ENCODE measurements at regions not wholly inside any gene's neighbourhood (a gene's known extent, or its start where the extent isn't known, plus 50 kb on each side); places are given as distances from the start of the nearest gene placed in this dataset.
A peak's percentile ranks its signal among the peaks of the same experiment; 100 is the strongest.
"Not testable (repeated sequence)": the region's sequence is repeated elsewhere in the genome, so short reads cannot be mapped to it uniquely, and the experiment has no call there.

GRCh38 chr6:140382355-140382754 lies 1007.9 kb upstream of the CITED2 start:
- Histone ChIP-seq H3K36me3 (ENCODE audit: control insufficient read depth, insufficient read depth, low read length) (no peaks in the 10 kb centered on the region), H2AK5ac (ENCODE audit: low read length) (no peak overlapping the region), H2BK5ac (ENCODE audit: low read length) (no peak overlapping the region), H3K4ac (ENCODE audit: low read depth, low read length) (no peak overlapping the region), H3K18ac (ENCODE audit: low read length) (no peak overlapping the region), H3K4me2 (ENCODE audit: low read length) (no peak overlapping the region), H3K4me3 (ENCODE audit: low read length) (no peak overlapping the region), H3K79me1 (ENCODE audit: low read length) (no peaks in the 10 kb centered on the region), H3K79me2 (ENCODE audit: control insufficient read depth, insufficient read depth, low read length) (no peaks in the 10 kb centered on the region), H3K27me3 (ENCODE audit: insufficient read depth, low read length, poor library complexity) (no peaks in the 10 kb centered on the region), H3K9ac (ENCODE audit: low read length) (no peak overlapping the region), H3K4me1 (ENCODE audit: control insufficient read depth, low read depth, low read length) (no peaks in the 10 kb centered on the region), H2BK15ac (replicated peaks; ENCODE audit: low read depth) (no peak overlapping the region), H3K56ac (ENCODE audit: low read length) (no peak overlapping the region), H3K23ac (ENCODE audit: low read length) (no peak overlapping the region), H4K8ac (ENCODE audit: low read depth, low read length) (no peak overlapping the region), H4K5ac (ENCODE audit: low read length) (no peak overlapping the region), H2BK120ac (ENCODE audit: low read depth, low read length) (no peak overlapping the region), H3K27ac (ENCODE audit: low read depth, low read length) (no peak overlapping the region)
- WGBS (ENCODE audit: extremely low coverage, insufficient coverage, low lambda C conversion rate) = no CpG with 5 or more reads among the region's 2 CpGs
- DNase-seq = peak; percentile 37

DNA sequence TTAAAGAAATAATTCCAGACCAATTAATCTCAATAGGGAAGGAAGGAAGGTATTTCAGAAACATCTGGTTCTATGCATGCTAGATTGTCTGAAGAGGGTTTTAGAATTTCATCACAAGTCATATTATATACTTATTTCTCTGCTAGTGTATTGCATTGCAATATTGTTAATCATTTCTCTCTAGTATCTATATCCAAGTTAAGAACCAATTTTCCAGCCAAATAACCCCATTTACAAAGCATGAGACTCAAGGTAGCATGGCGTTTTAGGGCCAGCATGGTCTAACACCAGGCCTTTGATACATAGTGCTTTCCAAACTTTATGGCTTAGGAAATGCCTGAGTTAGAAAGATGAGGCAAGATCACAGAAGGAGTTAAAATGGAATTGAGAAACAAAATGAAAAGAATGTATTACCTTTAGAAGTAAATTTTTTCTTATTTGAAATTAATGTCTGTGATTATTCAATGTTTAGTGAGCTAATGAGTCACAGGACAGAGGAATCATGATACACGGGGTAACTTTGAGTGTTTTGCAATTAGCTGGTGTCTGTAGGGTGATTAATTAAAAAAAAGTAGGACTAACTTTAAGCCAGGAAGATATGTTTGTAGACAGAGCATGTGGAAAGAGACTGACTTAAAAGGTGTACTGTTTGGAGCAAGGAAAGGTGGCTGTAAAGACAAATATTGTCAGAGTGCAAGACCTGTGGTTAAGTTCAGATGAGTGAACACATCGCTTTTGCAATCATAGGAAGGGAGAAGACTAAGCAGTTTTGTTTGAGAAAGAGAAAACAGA lies 1006.2 kb upstream of the CITED2 start:
- no peaks in the 10 kb centered on the region for H3K27me3 ChIP-seq (ENCODE audit: insufficient read depth, low read length, poor library complexity)
- H3K4ac ChIP-seq (ENCODE audit: low read depth, low read length) = no peak overlapping the region
- H3K18ac ChIP-seq (ENCODE audit: low read length) = no peak overlapping the region
- no peak overlapping the region for H3K56ac ChIP-seq (ENCODE audit: low read length)
- no peak overlapping the region for H2BK5ac ChIP-seq (ENCODE audit: low read length)
- H3K4me1 ChIP-seq (ENCODE audit: control insufficient read depth, low read depth, low read length) = no peaks in the 10 kb centered on the region
- no peak for DNase-seq
- H3K27ac ChIP-seq (ENCODE audit: low read depth, low read length) = no peak overlapping the region
- H3K4me2 ChIP-seq (ENCODE audit: low read length) = no peak overlapping the region
- no peak overlapping the region for H3K9ac ChIP-seq (ENCODE audit: low read length)
- no CpG with 5 or more reads among the region's 3 CpGs for WGBS (ENCODE audit: extremely low coverage, insufficient coverage, low lambda C conversion rate)
- no peak overlapping the region for H3K23ac ChIP-seq (ENCODE audit: low read length)
- no peaks in the 10 kb centered on the region for H3K79me1 ChIP-seq (ENCODE audit: low read length)
- no peaks in the 10 kb centered on the region for H3K36me3 ChIP-seq (ENCODE audit: control insufficient read depth, insufficient read depth, low read length)
- no peak overlapping the region for H2AK5ac ChIP-seq (ENCODE audit: low read length)
- H3K79me2 ChIP-seq (ENCODE audit: control insufficient read depth, insufficient read depth, low read length) = no peaks in the 10 kb centered on the region
- no peak overlapping the region for H4K8ac ChIP-seq (ENCODE audit: low read depth, low read length)
- H2BK120ac ChIP-seq (ENCODE audit: low read depth, low read length) = no peak overlapping the region
- H4K5ac ChIP-seq (ENCODE audit: low read length) = no peak overlapping the region
- H3K4me3 ChIP-seq (ENCODE audit: low read length) = no peak overlapping the region
- no peak overlapping the region for H2BK15ac ChIP-seq (replicated peaks; ENCODE audit: low read depth)

DNA sequence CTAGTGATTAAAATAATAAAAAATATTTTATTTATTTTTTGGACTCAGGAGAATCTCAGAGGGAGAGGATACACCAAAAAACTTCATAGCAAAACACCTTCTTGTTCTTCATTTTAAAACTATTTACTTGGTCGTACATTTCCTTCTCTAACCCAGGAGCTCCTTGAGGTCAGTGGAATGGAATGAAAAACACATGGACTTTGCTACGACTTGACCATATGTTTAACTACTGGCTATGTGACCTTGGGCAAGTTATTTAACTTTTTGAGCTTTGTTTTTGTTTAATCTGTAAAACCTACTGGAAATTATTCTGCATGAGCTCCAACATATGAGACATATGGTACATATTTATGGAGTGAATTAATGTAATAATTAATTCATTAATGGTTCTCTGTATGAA lies 1005.5 kb upstream of the CITED2 start:
- H3K9ac ChIP-seq (ENCODE audit: low read length) = no peak overlapping the region
- H3K4me1 ChIP-seq (ENCODE audit: control insufficient read depth, low read depth, low read length) = no peaks in the 10 kb centered on the region
- DNase-seq = no peak
- no peak overlapping the region for H3K4me3 ChIP-seq (ENCODE audit: low read length)
- H3K27ac ChIP-seq (ENCODE audit: low read depth, low read length) = no peak overlapping the region
- no peak overlapping the region for H3K56ac ChIP-seq (ENCODE audit: low read length)
- H2BK15ac ChIP-seq (replicated peaks; ENCODE audit: low read depth) = no peak overlapping the region
- H3K79me2 ChIP-seq (ENCODE audit: control insufficient read depth, insufficient read depth, low read length) = no peaks in the 10 kb centered on the region
- no peak overlapping the region for H3K4ac ChIP-seq (ENCODE audit: low read depth, low read length)
- H2BK5ac ChIP-seq (ENCODE audit: low read length) = no peak overlapping the region
- H3K36me3 ChIP-seq (ENCODE audit: control insufficient read depth, insufficient read depth, low read length) = no peaks in the 10 kb centered on the region
- no peak overlapping the region for H3K18ac ChIP-seq (ENCODE audit: low read length)
- H4K8ac ChIP-seq (ENCODE audit: low read depth, low read length) = no peak overlapping the region
- no peak overlapping the region for H3K4me2 ChIP-seq (ENCODE audit: low read length)
- H4K5ac ChIP-seq (ENCODE audit: low read length) = no peak overlapping the region
- no peak overlapping the region for H3K23ac ChIP-seq (ENCODE audit: low read length)
- H2AK5ac ChIP-seq (ENCODE audit: low read length) = no peak overlapping the region
- no peaks in the 10 kb centered on the region for H3K27me3 ChIP-seq (ENCODE audit: insufficient read depth, low read length, poor library complexity)
- WGBS (ENCODE audit: extremely low coverage, insufficient coverage, low lambda C conversion rate) = no CpG with 5 or more reads among the region's 2 CpGs
- H3K79me1 ChIP-seq (ENCODE audit: low read length) = no peaks in the 10 kb centered on the region
- H2BK120ac ChIP-seq (ENCODE audit: low read depth, low read length) = no peak overlapping the region

DNA sequence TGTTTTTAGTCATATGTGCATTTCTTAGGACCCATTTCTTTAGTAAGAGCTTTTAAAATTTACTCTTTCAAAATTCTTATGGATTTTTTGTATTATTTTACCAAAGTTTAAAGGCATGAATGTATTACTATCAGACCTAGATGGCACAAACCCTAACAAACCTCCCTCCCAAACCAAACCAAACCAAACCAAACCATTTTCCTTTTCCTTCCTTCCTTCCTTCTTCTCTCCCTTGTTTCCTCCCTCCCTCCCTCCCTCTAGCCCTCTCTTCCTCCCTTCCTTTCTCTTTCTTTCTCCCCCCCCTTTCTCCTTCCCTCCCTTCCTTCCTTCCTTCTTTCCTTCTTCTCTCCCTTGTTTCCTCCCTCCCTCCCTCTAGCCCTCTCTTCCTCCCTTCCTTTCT lies 1001.8 kb upstream of the CITED2 start:
- H3K79me1 ChIP-seq (ENCODE audit: low read length) = no peaks in the 10 kb centered on the region
- H3K56ac ChIP-seq (ENCODE audit: low read length) = no peak overlapping the region
- no peak overlapping the region for H3K9ac ChIP-seq (ENCODE audit: low read length)
- H3K18ac ChIP-seq (ENCODE audit: low read length) = no peak overlapping the region
- H2BK120ac ChIP-seq (ENCODE audit: low read depth, low read length) = no peak overlapping the region
- no peaks in the 10 kb centered on the region for H3K36me3 ChIP-seq (ENCODE audit: control insufficient read depth, insufficient read depth, low read length)
- H4K8ac ChIP-seq (ENCODE audit: low read depth, low read length) = no peak overlapping the region
- DNase-seq = no peak
- H4K5ac ChIP-seq (ENCODE audit: low read length) = no peak overlapping the region
- no peak overlapping the region for H3K27ac ChIP-seq (ENCODE audit: low read depth, low read length)
- no peaks in the 10 kb centered on the region for H3K27me3 ChIP-seq (ENCODE audit: insufficient read depth, low read length, poor library complexity)
- no peak overlapping the region for H3K4me2 ChIP-seq (ENCODE audit: low read length)
- H2BK15ac ChIP-seq (replicated peaks; ENCODE audit: low read depth) = no peak overlapping the region
- H3K4ac ChIP-seq (ENCODE audit: low read depth, low read length) = no peak overlapping the region
- no peak overlapping the region for H3K23ac ChIP-seq (ENCODE audit: low read length)
- H3K4me1 ChIP-seq (ENCODE audit: control insufficient read depth, low read depth, low read length) = no peaks in the 10 kb centered on the region
- H2AK5ac ChIP-seq (ENCODE audit: low read length) = no peak overlapping the region
- no peak overlapping the region for H2BK5ac ChIP-seq (ENCODE audit: low read length)
- H3K4me3 ChIP-seq (ENCODE audit: low read length) = no peak overlapping the region
- no peaks in the 10 kb centered on the region for H3K79me2 ChIP-seq (ENCODE audit: control insufficient read depth, insufficient read depth, low read length)

GRCh38 chr6:140373728-140374127 lies 999.3 kb upstream of the CITED2 start:
- H2AK5ac ChIP-seq (ENCODE audit: low read length); H3K56ac ChIP-seq (ENCODE audit: low read length); H3K9ac ChIP-seq (ENCODE audit: low read length); H2BK5ac ChIP-seq (ENCODE audit: low read length); DNase-seq; H3K4ac ChIP-seq (ENCODE audit: low read depth, low read length); H3K27ac ChIP-seq (ENCODE audit: low read depth, low read length); H3K27me3 ChIP-seq (ENCODE audit: insufficient read depth, low read length, poor library complexity); H3K23ac ChIP-seq (ENCODE audit: low read length); H3K36me3 ChIP-seq (ENCODE audit: control insufficient read depth, insufficient read depth, low read length); H2BK15ac ChIP-seq (replicated peaks; ENCODE audit: low read depth); H2BK120ac ChIP-seq (ENCODE audit: low read depth, low read length); H4K8ac ChIP-seq (ENCODE audit: low read depth, low read length); H3K4me3 ChIP-seq (ENCODE audit: low read length); H3K4me1 ChIP-seq (ENCODE audit: control insufficient read depth, low read depth, low read length); H3K4me2 ChIP-seq (ENCODE audit: low read length); H4K5ac ChIP-seq (ENCODE audit: low read length); H3K79me2 ChIP-seq (ENCODE audit: control insufficient read depth, insufficient read depth, low read length); H3K18ac ChIP-seq (ENCODE audit: low read length); H3K79me1 ChIP-seq (ENCODE audit: low read length): not testable (repeated sequence)
- no CpG with 5 or more reads among the region's 24 CpGs for WGBS (ENCODE audit: extremely low coverage, insufficient coverage, low lambda C conversion rate)

DNA sequence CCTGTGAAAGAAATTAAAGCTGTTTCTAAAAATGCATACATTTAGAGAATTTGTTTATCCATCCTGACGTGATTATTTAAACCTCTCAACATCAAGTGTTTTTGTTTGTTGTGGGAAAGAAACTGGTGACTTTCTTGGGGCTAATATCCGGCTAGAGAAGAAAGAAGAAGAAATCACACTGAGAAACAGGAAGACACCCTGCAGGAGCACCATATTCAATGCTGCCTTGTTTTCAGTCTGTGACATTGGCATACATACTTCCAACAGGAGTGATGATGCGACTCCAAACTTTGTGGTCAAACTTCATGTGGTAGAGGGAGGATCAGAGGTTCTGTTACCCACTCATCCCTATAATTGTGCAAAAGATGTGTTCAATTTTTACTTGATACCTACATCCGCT lies 997.6 kb upstream of the CITED2 start:
- no peak overlapping the region for H3K4me2 ChIP-seq (ENCODE audit: low read length)
- no peak overlapping the region for H2BK15ac ChIP-seq (replicated peaks; ENCODE audit: low read depth)
- H3K36me3 ChIP-seq (ENCODE audit: control insufficient read depth, insufficient read depth, low read length) = no peaks in the 10 kb centered on the region
- H2AK5ac ChIP-seq (ENCODE audit: low read length) = no peak overlapping the region
- no peak overlapping the region for H3K27ac ChIP-seq (ENCODE audit: low read depth, low read length)
- no peak overlapping the region for H2BK120ac ChIP-seq (ENCODE audit: low read depth, low read length)
- H3K56ac ChIP-seq (ENCODE audit: low read length) = no peak overlapping the region
- H2BK5ac ChIP-seq (ENCODE audit: low read length) = no peak overlapping the region
- H3K18ac ChIP-seq (ENCODE audit: low read length) = no peak overlapping the region
- no peaks in the 10 kb centered on the region for H3K27me3 ChIP-seq (ENCODE audit: insufficient read depth, low read length, poor library complexity)
- H3K23ac ChIP-seq (ENCODE audit: low read length) = no peak overlapping the region
- no peak overlapping the region for H4K8ac ChIP-seq (ENCODE audit: low read depth, low read length)
- no peak overlapping the region for H4K5ac ChIP-seq (ENCODE audit: low read length)
- no peak overlapping the region for H3K4ac ChIP-seq (ENCODE audit: low read depth, low read length)
- H3K4me3 ChIP-seq (ENCODE audit: low read length) = no peak overlapping the region
- H3K4me1 ChIP-seq (ENCODE audit: control insufficient read depth, low read depth, low read length) = no peaks in the 10 kb centered on the region
- peak; percentile 19 for DNase-seq
- H3K79me1 ChIP-seq (ENCODE audit: low read length) = no peaks in the 10 kb centered on the region
- no peaks in the 10 kb centered on the region for H3K79me2 ChIP-seq (ENCODE audit: control insufficient read depth, insufficient read depth, low read length)
- no peak overlapping the region for H3K9ac ChIP-seq (ENCODE audit: low read length)
- no CpG with 5 or more reads among the region's 4 CpGs for WGBS (ENCODE audit: extremely low coverage, insufficient coverage, low lambda C conversion rate)

All from mesendoderm (in vitro differentiated cells).